Lung microvascular endothelial cell (primary cell): ENCODE measurements at regions not wholly inside any gene's neighbourhood (a gene's known extent, or its start where the extent isn't known, plus 50 kb on each side); places are given as distances from the start of the nearest gene placed in this dataset.
"Not testable (repeated sequence)": the region's sequence is repeated elsewhere in the genome, so short reads cannot be mapped to it uniquely, and the experiment has no call there.

Experiments
- DNase-seq, 2 donors: peaks; one replicate each; pipeline versions ENCODE4 v3.0.0 to v3.0.0-alpha.2; 2010; ENCODE audit warnings: low read depth in 2 of 2

DNA sequence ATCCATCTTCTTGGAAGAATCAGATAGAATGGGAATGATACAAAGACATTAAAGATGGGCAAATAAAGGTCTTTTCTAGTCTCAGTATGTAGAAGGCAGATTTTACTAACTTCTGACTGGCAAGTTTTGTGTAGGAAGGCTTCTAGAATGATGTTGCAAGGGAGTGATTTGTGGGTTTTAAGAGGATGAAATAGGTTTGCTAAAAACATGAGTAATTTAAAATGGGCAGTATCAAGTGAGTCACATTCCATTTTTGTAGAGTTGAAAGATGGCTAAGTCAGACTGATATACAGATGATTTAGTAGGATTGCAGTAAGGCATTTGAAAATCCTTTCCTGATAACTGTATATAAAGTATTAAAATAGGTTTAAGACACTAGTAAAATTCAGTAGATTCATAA lies 777.4 kb downstream of the SORCS1 start:
- no peak for DNase-seq

DNA sequence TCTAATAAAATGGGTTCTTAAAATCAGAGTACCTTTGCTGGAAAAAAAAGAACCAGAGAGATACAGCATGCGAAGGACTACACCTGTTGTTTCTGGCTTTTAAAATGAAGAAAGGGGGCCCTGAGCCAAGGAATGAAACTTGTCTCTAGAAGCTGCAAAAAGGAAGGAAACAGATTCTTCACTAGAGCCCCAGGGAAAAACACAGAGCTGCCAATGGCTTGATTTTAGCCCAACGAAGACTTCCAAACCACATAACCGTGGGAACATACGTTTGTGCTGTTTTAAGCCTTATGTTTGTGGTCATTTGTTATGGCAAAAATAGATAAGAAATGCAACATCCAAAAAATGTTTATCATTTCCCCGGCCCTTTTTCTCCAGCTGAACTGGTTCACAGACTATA lies 780.0 kb downstream of the SORCS1 start:
- DNase-seq = no peak

DNA sequence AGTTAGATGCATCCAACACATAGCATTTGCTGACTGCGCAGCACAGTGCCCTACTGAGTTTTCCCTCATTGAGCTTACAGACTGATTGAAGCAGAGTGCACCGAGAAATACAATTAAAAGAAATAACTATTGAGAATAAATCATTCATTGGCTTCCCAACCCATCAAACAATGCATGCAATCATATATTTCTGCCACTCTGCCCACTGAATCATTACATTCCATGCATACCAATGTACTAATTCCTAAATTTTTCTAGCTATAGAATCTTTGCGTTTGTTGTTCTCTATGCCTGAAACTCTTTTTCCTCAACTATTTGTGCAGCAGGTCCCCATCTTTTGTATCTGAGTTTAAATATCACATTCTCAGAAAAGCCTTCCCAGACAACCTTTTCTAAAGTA lies 783.8 kb downstream of the SORCS1 start:
- DNase-seq = no peak

DNA sequence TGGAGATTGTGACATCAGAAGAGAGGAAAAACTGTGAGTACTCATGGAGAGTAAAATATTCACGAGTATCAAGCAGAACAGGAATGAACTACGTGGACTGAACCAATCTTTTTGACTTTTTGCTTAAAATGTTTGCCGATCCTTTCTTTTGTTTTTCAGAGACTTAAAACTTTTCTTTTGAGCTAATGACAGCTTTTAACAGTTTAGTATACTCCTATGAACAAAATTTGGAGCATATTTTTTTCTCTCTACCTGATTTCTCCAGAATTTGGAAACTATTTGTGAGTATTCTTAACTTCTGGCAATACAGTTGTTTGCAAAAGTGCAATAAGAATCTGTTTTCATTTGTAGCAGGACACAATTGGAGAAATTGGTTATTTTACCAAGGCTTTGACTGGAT lies 786.3 kb downstream of the SORCS1 start:
- no peak for DNase-seq

DNA sequence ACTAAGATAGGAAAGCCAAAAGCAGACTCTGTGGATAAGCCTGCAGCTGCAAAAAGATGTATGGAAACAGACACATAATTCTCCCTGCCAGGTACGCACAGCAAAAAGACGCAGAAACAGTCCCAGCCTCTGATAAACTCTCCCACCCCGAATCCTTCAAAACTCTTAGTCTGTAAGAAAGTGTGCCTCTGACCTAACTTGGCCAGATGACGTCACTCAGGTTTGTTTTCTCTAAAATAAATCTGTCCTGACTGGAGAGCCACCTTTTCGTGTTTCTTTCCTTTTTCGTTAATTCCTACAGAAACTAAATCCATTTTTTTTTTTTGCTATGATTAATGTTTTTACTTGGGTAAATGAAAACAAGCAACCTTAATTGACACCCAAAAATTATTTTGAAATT lies 793.8 kb downstream of the SORCS1 start:
- DNase-seq = no peak

DNA sequence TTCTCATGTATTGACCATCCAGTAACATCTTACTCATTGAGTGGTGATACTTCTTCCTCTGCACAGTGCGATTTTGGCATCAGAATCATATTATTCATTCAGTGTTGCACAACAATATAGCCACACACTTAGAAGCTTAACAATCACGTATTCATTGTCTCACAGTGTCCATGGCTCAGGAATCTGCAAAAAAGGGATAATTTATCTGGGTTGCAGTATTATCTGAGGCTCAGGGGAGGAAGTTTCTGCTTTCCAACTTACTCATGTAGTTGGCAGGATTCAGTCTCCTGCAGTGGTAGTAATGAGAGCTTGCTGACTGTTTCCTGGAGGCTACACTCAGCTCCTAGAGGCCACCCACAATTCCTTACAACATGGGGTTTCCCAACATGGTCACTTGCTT lies 803.6 kb downstream of the SORCS1 start:
- no peak for DNase-seq

DNA sequence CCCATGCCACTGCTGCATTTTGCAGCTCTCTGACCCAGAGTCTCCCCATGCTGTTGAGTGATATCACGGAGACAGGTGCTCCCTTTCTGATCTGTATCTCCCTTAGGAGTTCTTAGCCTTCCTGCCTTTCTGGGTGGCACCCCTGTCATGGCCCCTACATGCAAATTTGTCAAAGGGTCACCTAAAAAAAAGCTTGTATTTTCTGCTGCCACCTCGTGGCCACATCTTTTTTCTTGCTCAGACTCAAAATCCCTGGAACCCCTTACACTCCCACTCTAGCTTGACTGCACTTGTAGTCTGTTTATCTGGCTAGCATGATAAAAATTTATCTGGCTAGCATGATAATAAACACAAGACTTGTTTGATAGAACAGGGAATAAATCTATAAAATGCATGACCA lies 809.1 kb downstream of the SORCS1 start:
- no peak for DNase-seq

DNA sequence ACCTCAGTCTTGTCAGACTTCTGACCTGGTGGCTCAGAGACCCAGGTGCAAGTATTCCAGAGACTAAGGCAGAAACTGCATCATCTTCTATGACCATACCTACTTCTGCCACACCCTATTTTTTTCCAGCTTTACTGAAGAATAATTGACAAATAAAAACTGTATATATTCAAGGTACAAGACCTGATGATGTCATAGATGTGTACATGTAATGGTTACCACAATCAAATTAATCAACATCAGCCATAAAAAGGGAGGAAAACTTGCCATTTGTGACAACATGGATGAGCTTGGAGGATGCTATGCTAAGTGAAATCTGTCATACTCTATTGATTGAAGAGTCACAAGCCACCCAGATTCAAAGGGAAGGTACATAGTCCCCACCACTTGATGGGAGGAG lies 815.6 kb downstream of the SORCS1 start:
- no peak for DNase-seq

DNA sequence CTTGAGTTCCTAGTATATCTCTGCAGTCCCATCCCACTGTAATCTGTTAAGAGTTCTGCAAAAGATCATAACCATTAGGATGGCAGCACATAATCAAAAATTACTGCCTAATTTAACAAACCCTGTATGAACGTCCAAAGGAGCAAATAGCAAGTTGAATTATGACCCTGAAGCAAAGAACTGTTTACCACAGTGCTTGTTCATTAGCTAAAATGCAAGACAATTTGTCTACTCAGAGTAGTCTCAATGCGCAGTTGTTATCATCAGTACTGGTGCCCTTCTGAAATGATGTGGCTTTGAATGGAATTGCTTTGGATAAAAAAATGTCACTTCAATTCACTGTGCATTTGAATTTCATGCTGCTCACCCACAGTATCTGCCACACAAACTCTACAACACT lies 817.0 kb downstream of the SORCS1 start:
- DNase-seq = no peak

DNA sequence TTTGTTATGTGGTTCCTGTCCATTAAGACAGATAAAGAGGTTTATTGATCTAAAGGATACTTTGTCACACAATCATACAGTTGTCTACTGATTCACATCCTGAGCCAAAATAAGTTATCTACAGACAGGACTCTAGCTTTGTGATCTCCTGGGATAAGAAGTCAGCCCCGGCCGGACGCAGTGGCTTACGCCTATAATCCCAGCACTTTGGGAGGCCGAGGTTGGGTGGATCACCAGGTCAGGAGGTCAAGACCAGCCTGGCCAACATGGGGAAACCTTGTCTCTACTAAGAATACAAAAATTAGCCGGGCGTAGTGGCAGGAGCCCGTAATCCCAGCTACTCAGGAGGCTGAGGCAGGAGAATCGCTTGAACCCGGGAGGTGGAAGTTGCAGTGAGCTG lies 821.0 kb downstream of the SORCS1 start:
- DNase-seq = not testable (repeated sequence)

DNA sequence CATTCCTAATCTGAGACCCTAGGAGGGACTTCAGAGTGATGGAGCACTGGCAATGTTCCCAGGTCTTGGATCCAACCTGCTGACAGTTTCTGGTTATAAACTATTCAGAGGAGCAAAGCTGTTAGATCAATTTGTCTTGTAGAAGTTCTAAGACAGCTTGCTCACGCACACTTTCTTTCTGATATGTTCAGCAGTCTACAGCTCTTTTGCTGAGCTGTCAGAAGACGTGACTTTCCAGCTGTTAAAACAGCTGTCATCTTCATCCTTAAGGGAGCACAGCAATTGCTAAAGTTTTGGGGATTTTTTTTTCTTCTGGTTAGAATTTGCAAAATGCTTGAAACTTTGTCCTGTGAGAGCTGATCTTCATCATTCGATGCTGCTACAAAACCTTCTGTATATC lies 823.1 kb downstream of the SORCS1 start:
- no peak for DNase-seq

DNA sequence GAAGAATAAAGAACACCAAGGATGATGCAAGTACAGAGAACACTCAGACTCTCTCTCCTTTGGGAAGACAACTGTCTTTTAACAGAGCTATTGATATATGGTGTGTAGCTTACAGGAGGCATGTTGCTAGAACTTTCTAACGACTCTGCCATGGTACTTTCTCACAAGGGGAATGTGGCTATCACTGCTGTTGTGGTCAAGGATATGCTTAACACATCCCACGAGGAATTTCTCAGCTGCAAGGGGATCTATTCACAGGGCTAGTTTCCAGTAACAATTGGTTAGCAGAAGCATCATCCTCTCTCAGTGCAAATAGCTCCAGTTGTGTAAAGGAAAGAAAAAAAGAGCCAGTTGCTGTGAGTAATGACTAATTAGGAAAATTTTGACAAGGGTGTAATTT lies 826.0 kb downstream of the SORCS1 start:
- no peak for DNase-seq

DNA sequence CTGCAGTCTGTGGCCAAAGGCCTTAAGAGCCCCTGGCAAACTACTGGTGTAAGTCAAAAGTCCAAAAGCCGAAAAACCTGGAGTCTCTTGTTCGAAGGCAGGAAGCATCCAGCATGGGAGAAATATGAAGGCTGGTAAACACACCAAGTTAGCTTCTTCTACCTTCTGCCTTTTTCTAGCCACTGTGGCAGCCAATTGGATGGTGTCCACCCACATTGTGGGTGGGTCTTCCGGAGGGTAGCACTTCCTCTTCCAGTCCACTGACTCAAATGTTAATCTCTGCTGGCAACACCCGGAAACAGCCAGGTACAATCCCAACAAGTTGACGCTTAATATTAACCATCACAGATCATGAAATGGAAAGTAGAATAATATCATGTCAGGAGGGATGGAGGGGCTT lies 827.6 kb downstream of the SORCS1 start:
- no peak for DNase-seq

DNA sequence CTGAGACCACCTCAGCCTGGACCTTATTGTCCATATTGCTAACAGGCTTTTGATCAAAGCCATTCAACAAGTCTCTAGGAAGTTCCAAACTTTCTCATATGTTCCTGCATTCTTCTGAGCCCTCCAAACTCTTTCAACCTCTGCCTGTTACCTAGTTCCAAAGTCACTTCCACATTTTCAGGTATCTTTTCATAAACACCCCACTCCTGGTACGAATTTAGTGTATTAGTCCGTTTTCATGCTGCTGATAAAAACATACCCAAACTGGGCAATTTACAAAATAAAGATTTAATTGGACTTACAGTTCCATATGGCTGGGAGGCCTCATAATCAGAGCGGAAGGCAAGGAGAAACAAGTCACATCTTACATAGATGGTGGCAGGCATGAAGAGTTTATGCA lies 836.8 kb downstream of the SORCS1 start:
- no peak for DNase-seq

DNA sequence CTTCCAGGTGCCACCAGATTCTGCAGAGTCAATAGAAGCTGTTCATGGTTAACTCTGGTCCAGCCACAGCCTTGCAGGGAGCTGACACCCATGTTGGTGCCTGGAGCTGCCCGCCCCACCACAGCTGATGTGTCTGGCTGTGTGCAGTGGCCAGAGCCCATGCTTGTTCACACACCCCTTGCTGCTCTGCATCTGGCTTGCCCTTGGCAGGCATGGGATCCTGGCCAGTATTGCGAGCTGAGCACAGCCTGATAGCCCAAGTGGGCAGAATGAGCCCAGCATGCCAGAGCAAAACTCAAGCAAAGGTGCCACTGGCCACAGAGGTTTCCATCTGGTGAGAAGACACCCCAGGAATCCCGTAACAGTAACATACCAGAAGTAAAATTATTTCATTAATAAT lies 843.6 kb downstream of the SORCS1 start:
- no peak for DNase-seq

DNA sequence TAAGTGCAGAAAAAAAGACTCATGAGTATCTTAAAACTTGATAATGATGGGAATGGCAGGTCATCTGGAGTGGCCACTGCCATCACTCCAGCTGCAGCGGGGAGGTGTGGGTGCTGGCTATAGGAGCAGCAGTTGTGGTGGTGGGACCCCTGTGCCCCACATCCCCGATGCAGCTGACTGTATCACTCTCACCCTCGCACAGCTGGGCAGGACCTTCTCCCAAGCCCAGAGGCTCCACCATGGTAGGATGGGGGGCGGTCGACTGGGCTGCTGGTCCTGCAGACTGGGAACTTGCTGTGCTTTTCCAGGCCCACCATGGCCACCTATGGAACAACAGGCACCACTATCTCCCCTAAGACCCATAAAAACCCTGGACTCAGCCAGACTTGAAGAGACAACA lies 844.4 kb downstream of the SORCS1 start:
- DNase-seq = no peak

DNA sequence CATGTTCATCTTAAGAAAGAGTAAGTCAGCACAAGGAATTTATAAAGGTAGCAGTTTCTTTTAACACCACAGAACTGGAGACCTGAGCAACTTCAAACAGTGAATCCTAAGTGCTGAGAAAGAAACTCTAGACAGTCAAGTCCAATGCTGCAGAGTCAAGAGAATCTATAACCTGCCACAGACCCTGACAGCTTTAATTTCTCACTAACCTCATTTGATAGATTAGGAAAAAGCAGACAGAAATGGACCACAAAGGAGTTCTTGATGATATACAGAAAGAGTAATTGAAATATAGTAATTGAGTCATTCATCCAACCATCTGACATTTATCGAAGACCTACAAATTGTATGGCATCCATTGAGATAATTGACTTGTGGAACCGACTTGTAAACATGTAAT lies 847.0 kb downstream of the SORCS1 start:
- no peak for DNase-seq

DNA sequence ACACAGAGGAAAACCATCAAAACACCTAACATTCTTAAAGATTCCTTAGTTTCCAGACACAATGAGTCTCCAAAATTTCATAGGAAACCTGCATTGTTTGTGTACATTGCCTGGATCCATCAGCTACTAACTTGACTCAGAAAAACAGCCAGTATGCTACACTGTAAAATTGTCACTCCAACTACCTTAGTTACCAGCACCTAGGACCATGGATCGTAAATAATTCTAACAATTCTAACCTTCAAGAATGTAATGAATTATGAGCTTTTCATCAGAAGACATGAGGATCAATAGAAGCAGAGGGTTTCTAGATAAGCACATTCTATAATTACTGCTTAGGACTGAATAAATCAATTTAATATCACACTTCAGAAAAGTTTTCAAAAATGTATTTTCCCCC lies 851.5 kb downstream of the SORCS1 start:
- no peak for DNase-seq

DNA sequence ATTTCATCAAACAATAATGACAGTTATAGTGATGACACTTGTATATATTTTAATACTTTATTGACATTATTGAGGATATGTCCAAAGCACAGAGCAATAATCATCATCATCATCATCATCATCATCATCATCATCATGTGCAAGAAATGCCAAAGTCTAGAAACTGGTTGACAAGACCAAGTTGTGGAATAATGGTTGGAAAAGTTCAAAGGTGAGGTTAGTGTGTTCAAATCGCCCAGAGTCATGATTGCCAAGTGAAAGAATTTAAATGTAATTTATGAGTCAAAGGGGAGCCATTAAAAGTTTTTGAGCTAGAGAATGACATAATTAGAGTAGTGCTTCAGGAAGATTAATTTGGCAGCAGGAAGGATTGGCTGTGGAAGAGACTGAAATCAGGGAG lies 852.4 kb downstream of the SORCS1 start:
- no peak for DNase-seq

DNA sequence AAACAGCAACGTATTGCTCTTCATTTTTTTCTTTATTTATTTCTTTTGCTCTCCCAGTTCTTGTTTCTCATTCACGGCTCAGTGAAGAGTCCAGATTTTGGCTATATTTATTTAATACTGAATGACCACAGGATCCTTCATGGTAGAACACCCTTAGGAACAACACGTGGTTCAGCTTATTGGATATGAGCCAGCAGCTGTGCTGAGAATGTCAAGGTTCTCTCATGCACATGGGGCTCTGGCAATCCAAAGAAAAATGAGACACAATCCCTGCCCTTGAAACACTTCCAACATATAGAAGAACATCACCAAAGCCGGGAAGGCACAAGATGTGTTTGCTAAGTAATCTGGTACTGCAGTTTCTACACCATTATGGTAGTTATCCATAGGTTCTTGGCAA lies 852.9 kb downstream of the SORCS1 start:
- DNase-seq = no peak

DNA sequence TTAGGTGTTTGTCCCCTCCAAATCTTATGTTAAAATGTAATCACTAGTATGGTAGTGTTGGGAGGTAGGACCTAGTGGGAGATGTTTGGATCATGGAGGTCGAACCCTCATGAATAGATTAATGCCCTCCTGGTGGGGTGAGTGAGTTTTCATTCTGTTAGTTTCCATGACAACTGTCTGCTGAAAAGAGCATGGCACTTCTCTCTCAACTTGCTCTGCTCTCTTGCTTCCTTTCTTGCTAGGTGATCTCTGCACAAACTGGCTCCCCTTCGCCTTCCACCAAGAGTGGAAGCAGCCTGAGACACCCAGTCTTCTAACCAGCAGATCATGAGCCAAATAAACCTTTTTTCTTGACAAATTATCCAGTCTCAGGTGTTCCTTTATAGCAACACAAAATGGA lies 853.9 kb downstream of the SORCS1 start:
- DNase-seq = no peak

DNA sequence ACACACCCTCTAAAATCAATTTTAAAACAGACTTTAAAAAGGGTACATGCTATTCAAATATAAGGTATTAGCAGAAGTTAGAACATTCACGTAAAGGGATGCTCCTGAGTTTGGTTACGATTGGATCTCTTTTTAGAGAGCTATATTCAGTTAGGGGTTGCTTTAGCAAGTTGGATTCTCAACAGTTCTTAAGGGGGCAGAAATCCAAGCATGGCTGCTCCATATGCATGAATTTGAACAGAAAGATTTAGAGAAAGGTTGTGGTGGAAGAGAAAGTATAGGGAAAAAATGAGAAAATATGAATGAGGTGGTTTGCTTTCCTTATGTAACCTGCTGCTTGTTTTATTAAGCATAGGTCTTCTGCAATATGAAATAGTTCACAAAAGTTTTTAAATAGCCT lies 855.1 kb downstream of the SORCS1 start:
- no peak for DNase-seq

DNA sequence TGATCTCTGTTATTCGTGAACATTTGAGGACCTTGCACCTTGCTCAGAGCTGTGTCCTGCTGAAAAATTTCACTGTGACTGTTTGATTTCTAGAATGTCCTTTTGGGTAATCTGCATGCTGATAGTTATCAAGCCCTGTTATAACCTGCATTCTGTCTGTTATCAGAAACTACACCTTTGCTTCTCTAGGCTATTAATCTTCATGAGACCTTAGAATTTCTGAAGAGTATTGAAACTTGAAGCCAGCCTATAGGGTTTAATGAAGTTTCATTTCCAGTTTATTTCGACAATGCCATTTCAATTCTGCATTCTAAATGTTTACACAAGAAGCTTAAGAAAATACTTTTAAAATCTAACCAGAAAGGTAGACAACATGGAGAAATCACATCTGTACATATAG lies 856.2 kb downstream of the SORCS1 start:
- no peak for DNase-seq

DNA sequence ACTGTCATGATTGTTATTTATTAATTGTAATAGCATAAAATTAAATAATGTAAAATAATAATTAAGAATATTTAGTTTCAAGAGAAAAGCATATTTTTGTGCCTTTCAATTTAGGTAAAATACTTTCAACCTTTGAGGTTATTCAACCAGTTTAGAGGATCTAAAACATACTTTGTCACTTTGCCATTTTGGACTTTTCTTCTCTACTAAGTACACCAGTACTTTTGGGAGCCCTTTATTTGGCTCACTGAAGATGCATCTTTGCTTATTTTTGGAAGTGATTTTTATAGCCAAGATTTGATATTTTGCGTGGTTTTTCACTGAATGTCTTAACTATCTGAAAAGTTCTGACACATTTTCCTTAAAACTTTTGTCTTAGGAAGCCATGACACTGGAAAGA lies 860.5 kb downstream of the SORCS1 start:
- DNase-seq = no peak

DNA sequence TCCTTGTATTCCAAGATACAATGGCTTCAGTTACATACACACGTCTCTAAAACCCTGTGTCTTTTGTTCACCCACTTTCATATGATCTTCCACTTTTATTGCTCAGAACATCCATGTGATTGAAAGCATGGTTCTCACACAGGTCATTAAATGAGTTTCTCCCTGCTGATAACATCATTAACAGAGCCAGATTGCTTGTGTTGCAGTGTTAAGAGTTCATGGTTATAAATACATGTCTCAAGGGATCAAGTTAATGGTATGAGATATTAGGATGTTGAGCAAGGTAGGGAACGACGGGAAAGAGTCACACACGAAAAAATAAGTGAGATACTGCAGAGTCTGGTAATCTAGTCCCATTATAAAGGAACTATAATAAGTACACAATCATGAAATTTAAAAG lies 861.5 kb downstream of the SORCS1 start:
- no peak for DNase-seq
